ENCODE measurements at regions not wholly inside any gene's neighbourhood (a gene's known extent, or its start where the extent isn't known, plus 50 kb on each side); places are given as distances from the start of the nearest gene placed in this dataset.

GRCh38 chr5:161235569-161235968 lies 311.0 kb downstream of the GABRB2 start:
- DNase-seq, result no peak
- no peak overlapping the region for H3K4me3 ChIP-seq
- H3K27ac ChIP-seq, result no peak overlapping the region
- WGBS (ENCODE audit: insufficient coverage, low coverage, low lambda C conversion rate, missing lambda C conversion rate), result 29% methylated on average over 1 of the region's 1 CpG
- no peaks in the 10 kb centered on the region for H3K36me3 ChIP-seq
- intact Hi-C loops (cut with DNase I), result no loop called here
- H3K4me1 ChIP-seq, result no peaks in the 10 kb centered on the region
- no peaks in the 10 kb centered on the region for H3K27me3 ChIP-seq
- ATAC-seq, result no peak
- TF ChIP-seq CTCF (IDR thresholded peaks at IDR 0.05), result no peak
- no peak for TF ChIP-seq POLR2A (IDR thresholded peaks at IDR 0.05)
- no peaks in the 10 kb centered on the region for H3K9me3 ChIP-seq

GRCh38 chr5:161233553-161233952 lies 313.0 kb downstream of the GABRB2 start:
- Histone ChIP-seq H3K36me3 (no peaks in the 10 kb centered on the region), H3K4me1 (no peaks in the 10 kb centered on the region), H3K27me3 (no peaks in the 10 kb centered on the region), H3K27ac (no peak overlapping the region), H3K4me3 (no peak overlapping the region), H3K9me3 (no peaks in the 10 kb centered on the region)
- intact Hi-C loops (cut with DNase I), result no loop called here
- 44% methylated on average over 1 of the region's 1 CpG for WGBS (ENCODE audit: insufficient coverage, low coverage, low lambda C conversion rate, missing lambda C conversion rate)
- ATAC-seq (no peak), DNase-seq (no peak)
- TF ChIP-seq POLR2A (IDR thresholded peaks at IDR 0.05) (no peak), CTCF (IDR thresholded peaks at IDR 0.05) (no peak)

DNA sequence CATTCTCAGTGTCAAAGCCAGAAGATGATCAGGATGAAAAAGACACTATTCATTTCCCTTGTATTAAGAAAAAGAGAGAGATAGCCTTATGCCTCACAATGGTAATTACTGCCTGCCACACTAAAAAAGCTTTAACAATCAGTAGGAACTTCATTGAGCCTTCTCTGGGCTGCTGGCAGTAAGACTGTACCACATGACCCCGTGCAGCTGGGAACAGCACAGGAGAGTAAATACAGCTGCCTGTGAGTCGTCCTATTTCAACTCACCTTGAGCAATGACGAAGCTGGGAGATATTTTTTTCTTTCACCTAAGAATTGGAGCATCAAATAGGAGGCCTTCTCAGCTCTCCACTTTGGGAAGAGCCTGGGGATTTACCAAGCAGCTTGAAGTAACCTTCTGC lies 316.3 kb downstream of the GABRB2 start:
- ATAC-seq (peak in 1 of 4 donors; percentile 36), DNase-seq (no peak)
- Histone ChIP-seq H3K4me3 (no peak overlapping the region), H3K9me3 (no peaks in the 10 kb centered on the region), H3K36me3 (no peaks in the 10 kb centered on the region), H3K27me3 (no peaks in the 10 kb centered on the region), H3K4me1 (no peaks in the 10 kb centered on the region), H3K27ac (no peak overlapping the region)
- TF ChIP-seq CTCF (IDR thresholded peaks at IDR 0.05), result no peak
- TF ChIP-seq POLR2A (IDR thresholded peaks at IDR 0.05), result no peak
- intact Hi-C loops (cut with DNase I), result no loop called here
- 7% methylated on average over 3 of the region's 3 CpGs for WGBS (ENCODE audit: insufficient coverage, low coverage, low lambda C conversion rate, missing lambda C conversion rate)

- intact Hi-C loops (cut with DNase I), result no loop called here
- ATAC-seq (no peak), DNase-seq (no peak)
- peaks cover 0 to 5% of the 10 kb centered on the region in 2 donors for H3K27me3 ChIP-seq
- H3K36me3 ChIP-seq, result no peaks in the 10 kb centered on the region
- H3K27ac ChIP-seq, result no peak overlapping the region
- 44% methylated on average over 4 of the region's 4 CpGs for WGBS (ENCODE audit: insufficient coverage, low coverage, low lambda C conversion rate, missing lambda C conversion rate)
- H3K9me3 ChIP-seq, result no peaks in the 10 kb centered on the region
- TF ChIP-seq CTCF (IDR thresholded peaks at IDR 0.05) (no peak), POLR2A (IDR thresholded peaks at IDR 0.05) (no peak)
- H3K4me3 ChIP-seq, result no peak overlapping the region
- H3K4me1 ChIP-seq, result no peaks in the 10 kb centered on the region
Measured at GRCh38 chr5:161219816-161220215, 326.7 kb downstream of the GABRB2 start.

GRCh38 chr5:161216877-161217276 lies 329.6 kb downstream of the GABRB2 start:
- no peaks in the 10 kb centered on the region for H3K9me3 ChIP-seq
- H3K4me3 ChIP-seq, result no peak overlapping the region
- ATAC-seq, result no peak
- WGBS (ENCODE audit: insufficient coverage, low coverage, low lambda C conversion rate, missing lambda C conversion rate), result 53% methylated on average over 3 of the region's 3 CpGs
- no peak for DNase-seq
- peaks cover 0 to 5% of the 10 kb centered on the region in 2 donors for H3K27me3 ChIP-seq
- intact Hi-C loops (cut with DNase I), result no loop called here
- H3K4me1 ChIP-seq, result no peaks in the 10 kb centered on the region
- no peak overlapping the region for H3K27ac ChIP-seq
- TF ChIP-seq CTCF (IDR thresholded peaks at IDR 0.05) (no peak), POLR2A (IDR thresholded peaks at IDR 0.05) (no peak)
- no peaks in the 10 kb centered on the region for H3K36me3 ChIP-seq

Data from right lobe of liver (tissue), 6 donors.